Upper lobe of left lung (tissue), 6 donors: ENCODE measurements at regions not wholly inside any gene's neighbourhood (a gene's known extent, or its start where the extent isn't known, plus 50 kb on each side); places are given as distances from the start of the nearest gene placed in this dataset.

Experiments
- ATAC-seq, 2 donors: fragments of 200-7000 bp; cut with Tn5 transposase; one replicate each; pipeline ENCODE4 v1.9.1; 2022; ENCODE audit warnings: mild to moderate bottlenecking in 2 of 2, moderate library complexity in 2 of 2; ENCODE audit not compliant: low FRiP score in 2 of 2
- DNase-seq, 2 donors: peaks; one replicate each; pipeline ENCODE4 v3.0.0-alpha.2; 2019 to 2020
- H3K27ac ChIP-seq, 4 donors: fragments of 200-600 bp; sonication (generic); one replicate each; pipeline ENCODE4 v1.5.1; 2016 to 2019
- H3K27me3 ChIP-seq, 4 donors: fragments of 200-600 bp; sonication (generic); one replicate each; pipeline ENCODE4 v1.5.1; 2017 to 2019
- H3K36me3 ChIP-seq, 4 donors: fragments of 200-600 bp; sonication (generic); one replicate each; pipeline ENCODE4 v1.5.1; 2016 to 2019
- H3K4me1 ChIP-seq, 4 donors: fragments of 200-600 bp; sonication (generic); one replicate each; pipeline ENCODE4 v1.5.1; 2018 to 2019
- H3K4me3 ChIP-seq, 4 donors: fragments of 200-600 bp; sonication (generic); one replicate each; pipeline ENCODE4 v1.5.1; 2017 to 2019; ENCODE audit warnings: mild to moderate bottlenecking in 2 of 4, moderate library complexity in 1 of 4
- H3K9me3 ChIP-seq, 4 donors: fragments of 200-600 bp; sonication (generic); one replicate each; pipeline ENCODE4 v1.5.1; 2018 to 2019
- EP300 ChIP-seq, 4 donors: sonication (generic); formaldehyde crosslinking; IDR thresholded peaks; one replicate each; pipeline ENCODE4 v1.5.1; 2017; ENCODE audit warnings: antibody characterized with exemption in 4 of 4, control low read depth in 2 of 4
- POLR2A ChIP-seq, 4 donors: fragments of 450-650 bp; IDR thresholded peaks; one replicate each; pipeline ENCODE4 v1.5.1; 2016 to 2017; ENCODE audit warnings: antibody characterized with exemption in 4 of 4, mild to moderate bottlenecking in 2 of 4
- POLR2AphosphoS5 ChIP-seq, 2 donors: sonication (generic); formaldehyde crosslinking; IDR thresholded peaks; one replicate each; pipeline ENCODE4 v1.5.1; 2017; ENCODE audit warnings: antibody characterized with exemption in 2 of 2
- WGBS, 2 donors: methylation state at CpG; one replicate each; pipeline ENCODE4 v1.1.5; 2017 to 2018; 5-methylcytosine and 5-hydroxymethylcytosine counted together
- TF ChIP-seq, protein P1 (sequence below), 6 experiments: fragments of 450-650 bp in 4 of 6; fragments of 200-600 bp in 2 of 6; sonication (generic) in 2 of 6; IDR thresholded peaks; one replicate each; pipeline ENCODE4 v1.5.1; 2016 to 2019; ENCODE audit warnings: antibody characterized with exemption in 6 of 6
- donor health status: DM: no; HTN: no; CAD: no; lungs with moderate emphysema.
- donor health status: DM: no; HTN: yes; CAD: no; lungs with severe emphysema.

DNA sequence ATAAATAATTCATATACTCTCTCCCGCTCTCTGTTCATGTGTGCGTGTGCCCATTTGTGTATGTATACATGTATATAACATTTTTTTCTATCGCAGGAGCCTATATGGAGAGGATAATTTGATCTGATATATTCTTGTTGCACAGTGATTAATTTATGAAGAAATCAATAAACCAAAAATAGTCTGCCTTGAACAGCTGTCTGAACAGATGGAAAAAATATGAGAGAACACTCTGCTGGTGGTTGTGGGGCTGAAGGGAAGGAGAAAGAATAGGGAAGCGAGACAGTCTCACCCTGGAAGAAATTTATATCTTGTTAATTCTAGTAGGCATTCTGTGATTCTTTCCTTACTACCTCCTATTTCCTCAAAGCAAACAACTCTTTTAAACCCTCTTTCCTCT is 96.6 kb upstream of the B3GAT2 start:
- Histone ChIP-seq H3K9me3 (no peaks in the 10 kb centered on the region), H3K4me3 (no peak overlapping the region), H3K36me3 (no peaks in the 10 kb centered on the region), H3K27ac (no peak overlapping the region), H3K4me1 (no peaks in the 10 kb centered on the region), H3K27me3 (no peaks in the 10 kb centered on the region)
- DNase-seq (no peak), ATAC-seq (no peak)
- 90 to 93% methylated on average over 4 of the region's 4 CpGs for WGBS, 2 donors
- TF ChIP-seq POLR2A (IDR thresholded peaks at IDR 0.05) (no peak), EP300 (IDR thresholded peaks at IDR 0.05) (no peak), POLR2AphosphoS5 (IDR thresholded peaks at IDR 0.05) (no peak)

DNA sequence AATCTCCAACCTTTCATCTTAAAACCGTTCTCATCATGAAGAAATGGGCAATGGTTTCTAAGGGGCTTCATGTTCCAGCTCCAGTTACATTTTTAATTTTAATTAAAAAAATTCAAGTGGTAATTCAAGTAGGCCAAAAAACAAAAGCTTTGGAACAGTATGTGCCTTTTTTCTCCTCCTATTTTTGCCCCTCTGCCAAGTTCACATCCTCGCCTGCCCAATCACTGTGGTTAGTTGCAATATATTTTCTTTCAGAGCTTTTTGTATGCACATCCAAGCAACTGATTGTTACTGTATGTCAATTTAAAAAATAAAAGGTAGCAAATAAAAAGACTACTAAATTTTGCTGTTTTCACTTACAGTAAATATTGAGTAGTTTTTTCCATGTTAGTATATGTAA is 99.8 kb upstream of the B3GAT2 start:
- H3K4me3 ChIP-seq = no peak overlapping the region
- 29 to 36% methylated on average over 2 of the region's 2 CpGs for WGBS, 2 donors
- no peak overlapping the region for H3K27ac ChIP-seq
- H3K27me3 ChIP-seq = no peaks in the 10 kb centered on the region
- no peaks in the 10 kb centered on the region for H3K4me1 ChIP-seq
- H3K9me3 ChIP-seq = no peaks in the 10 kb centered on the region
- no peak for TF ChIP-seq POLR2AphosphoS5 (IDR thresholded peaks at IDR 0.05)
- TF ChIP-seq EP300 (IDR thresholded peaks at IDR 0.05) = no peak
- TF ChIP-seq, protein P1, sequence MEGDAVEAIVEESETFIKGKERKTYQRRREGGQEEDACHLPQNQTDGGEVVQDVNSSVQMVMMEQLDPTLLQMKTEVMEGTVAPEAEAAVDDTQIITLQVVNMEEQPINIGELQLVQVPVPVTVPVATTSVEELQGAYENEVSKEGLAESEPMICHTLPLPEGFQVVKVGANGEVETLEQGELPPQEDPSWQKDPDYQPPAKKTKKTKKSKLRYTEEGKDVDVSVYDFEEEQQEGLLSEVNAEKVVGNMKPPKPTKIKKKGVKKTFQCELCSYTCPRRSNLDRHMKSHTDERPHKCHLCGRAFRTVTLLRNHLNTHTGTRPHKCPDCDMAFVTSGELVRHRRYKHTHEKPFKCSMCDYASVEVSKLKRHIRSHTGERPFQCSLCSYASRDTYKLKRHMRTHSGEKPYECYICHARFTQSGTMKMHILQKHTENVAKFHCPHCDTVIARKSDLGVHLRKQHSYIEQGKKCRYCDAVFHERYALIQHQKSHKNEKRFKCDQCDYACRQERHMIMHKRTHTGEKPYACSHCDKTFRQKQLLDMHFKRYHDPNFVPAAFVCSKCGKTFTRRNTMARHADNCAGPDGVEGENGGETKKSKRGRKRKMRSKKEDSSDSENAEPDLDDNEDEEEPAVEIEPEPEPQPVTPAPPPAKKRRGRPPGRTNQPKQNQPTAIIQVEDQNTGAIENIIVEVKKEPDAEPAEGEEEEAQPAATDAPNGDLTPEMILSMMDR (IDR thresholded peaks at IDR 0.05) = no peak
- TF ChIP-seq POLR2A (IDR thresholded peaks at IDR 0.05) = no peak
- no peak for DNase-seq
- H3K36me3 ChIP-seq = no peaks in the 10 kb centered on the region
- no peak for ATAC-seq

DNA sequence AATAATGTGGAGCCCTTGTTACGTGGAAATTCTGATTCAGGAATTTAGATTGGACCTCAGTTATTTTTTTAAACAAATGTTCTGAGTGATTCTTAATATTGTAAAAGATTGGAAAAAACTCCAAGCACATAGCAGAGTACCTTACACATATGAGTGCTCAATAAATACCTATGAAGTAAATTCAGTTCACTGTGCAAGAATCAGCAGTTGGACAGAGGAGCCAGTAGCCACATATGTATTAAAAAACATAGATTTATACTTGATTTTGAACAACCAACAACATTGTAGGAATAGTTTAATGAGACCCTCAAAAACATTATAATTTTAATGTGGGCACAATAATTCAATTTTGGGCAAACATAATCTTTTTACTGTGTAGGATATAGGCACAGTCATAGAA is 109.3 kb upstream of the B3GAT2 start:
- no peaks in the 10 kb centered on the region for H3K9me3 ChIP-seq
- H3K4me3 ChIP-seq = no peak overlapping the region
- no peak for TF ChIP-seq POLR2A (IDR thresholded peaks at IDR 0.05)
- TF ChIP-seq EP300 (IDR thresholded peaks at IDR 0.05) = no peak
- TF ChIP-seq, protein P1 (IDR thresholded peaks at IDR 0.05) = no peak
- no peak for TF ChIP-seq POLR2AphosphoS5 (IDR thresholded peaks at IDR 0.05)
- H3K27ac ChIP-seq = no peak overlapping the region
- ATAC-seq = no peak
- H3K4me1 ChIP-seq = no peaks in the 10 kb centered on the region
- 83 to 92% methylated on average over 1 of the region's 1 CpG for WGBS, 2 donors
- DNase-seq = no peak
- no peaks in the 10 kb centered on the region for H3K36me3 ChIP-seq
- H3K27me3 ChIP-seq = no peaks in the 10 kb centered on the region

DNA sequence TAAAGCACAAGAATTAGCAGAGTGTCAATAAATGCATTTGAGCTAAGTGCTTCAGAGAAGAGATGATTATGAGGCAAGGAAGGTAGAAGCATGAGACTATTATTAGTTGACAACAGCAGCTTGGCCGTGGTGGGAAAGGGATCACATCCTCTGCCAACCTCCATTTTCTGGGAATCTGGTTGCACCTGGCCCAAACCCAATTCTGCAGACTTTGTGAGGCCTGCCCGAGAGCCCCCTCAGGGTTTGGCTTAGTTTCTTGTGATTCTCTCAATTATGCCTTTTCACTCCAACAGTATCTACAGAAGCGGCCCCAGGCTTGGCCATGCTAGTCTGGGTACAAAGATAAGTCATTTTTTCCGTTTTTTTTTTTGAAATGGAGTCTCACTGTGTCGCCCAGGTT is 111.0 kb upstream of the B3GAT2 start:
- TF ChIP-seq, protein P1 (IDR thresholded peaks at IDR 0.05) = no peak
- TF ChIP-seq POLR2A (IDR thresholded peaks at IDR 0.05) (no peak), EP300 (IDR thresholded peaks at IDR 0.05) (no peak), POLR2AphosphoS5 (IDR thresholded peaks at IDR 0.05) (no peak)
- H3K9me3 ChIP-seq = no peaks in the 10 kb centered on the region
- ATAC-seq (no peak), DNase-seq (no peak)
- H3K4me3 ChIP-seq = no peak overlapping the region
- no peak overlapping the region for H3K27ac ChIP-seq
- H3K4me1 ChIP-seq = no peaks in the 10 kb centered on the region
- WGBS, 2 donors = 89 to 91% methylated on average over 5 of the region's 5 CpGs
- no peaks in the 10 kb centered on the region for H3K36me3 ChIP-seq
- H3K27me3 ChIP-seq = no peaks in the 10 kb centered on the region

DNA sequence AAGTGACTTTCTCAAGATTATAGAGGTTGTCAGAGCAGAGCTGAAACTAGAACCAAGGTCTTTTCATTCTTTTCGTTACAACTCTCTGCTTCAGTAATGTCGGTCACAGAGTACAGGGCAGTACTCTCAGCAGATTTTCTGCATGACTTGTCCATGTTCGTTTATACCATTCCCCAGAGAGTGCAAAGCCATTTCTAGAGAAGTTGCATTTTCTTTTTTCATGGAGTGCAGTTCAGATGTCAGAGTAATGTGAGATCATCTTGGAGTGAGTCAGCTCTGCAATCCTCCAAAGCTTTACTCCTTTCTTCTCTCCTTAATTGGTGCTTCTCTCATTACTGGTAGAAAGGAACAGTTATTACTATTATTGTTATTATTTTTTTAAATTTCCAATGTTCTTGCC is 115.6 kb upstream of the B3GAT2 start:
- WGBS, 2 donors = 68 to 77% methylated on average over 3 of the region's 3 CpGs
- H3K27me3 ChIP-seq = no peaks in the 10 kb centered on the region
- ATAC-seq (peak in 1 of 2 donors; percentile 28), DNase-seq (no peak)
- no peaks in the 10 kb centered on the region for H3K36me3 ChIP-seq
- no peak overlapping the region for H3K4me3 ChIP-seq
- TF ChIP-seq POLR2A (IDR thresholded peaks at IDR 0.05) (no peak), POLR2AphosphoS5 (IDR thresholded peaks at IDR 0.05) (no peak), EP300 (IDR thresholded peaks at IDR 0.05) (no peak)
- TF ChIP-seq, protein P1 (IDR thresholded peaks at IDR 0.05) = no peak
- H3K9me3 ChIP-seq = peaks cover 0 to 2% (median under 1%) of the 10 kb centered on the region in 4 donors
- no peaks in the 10 kb centered on the region for H3K4me1 ChIP-seq
- H3K27ac ChIP-seq = no peak overlapping the region
